H1 (cell line): ENCODE measurements at regions not wholly inside any gene's neighbourhood (a gene's known extent, or its start where the extent isn't known, plus 50 kb on each side); places are given as distances from the start of the nearest gene placed in this dataset.

Source experiments
- CTCF ChIA-PET: fragments of 300-600 bp; sonication (Branson Sonifier 250); formaldehyde crosslinking; loops from one replicate; lab custom pipeline; 2021; ENCODE audit not compliant: partially characterized antibody; lab: Charles Lee
- POLR2A ChIA-PET: fragments of 300-600 bp; sonication (Branson Sonifier 250); formaldehyde crosslinking; loops from one replicate; lab custom pipeline; 2021; ENCODE audit warnings: inconsistent platforms; ENCODE audit not compliant: partially characterized antibody; lab: Charles Lee
- DNase-seq, 2 experiments: peaks; one replicate each; pipeline versions ENCODE4 v3.0.0 to v3.0.0-alpha.2; 2010 to 2022; ENCODE audit warnings: low spot score in 2 of 2, low read depth in 1 of 2, mixed read lengths in 1 of 2
- FAIRE-seq: peaks from 2 replicates; lab custom pipeline; 2011; peaks lifted over from hg19 to GRCh38; lab: Jason Lieb, UNC
- H2AFZ ChIP-seq: 2 replicates; pipeline ENCODE4 v1.8.1; 2012; ENCODE audit warnings: low read length, inconsistent platforms
- H2AK5ac ChIP-seq: 2 replicates; pipeline ENCODE4 v1.6.1; 2013; ENCODE audit warnings: low read depth, low read length
- H2BK120ac ChIP-seq: replicated peaks from 2 replicates; pipeline ENCODE3; 2013; ENCODE audit warnings: low read depth, low read length, inconsistent platforms
- H2BK12ac ChIP-seq: 2 replicates; pipeline ENCODE4 v1.6.1; 2013; ENCODE audit warnings: low read depth, low read length
- H2BK15ac ChIP-seq: 2 replicates; pipeline ENCODE4 v1.6.1; 2013; ENCODE audit warnings: low read length
- H2BK20ac ChIP-seq: 2 replicates; pipeline ENCODE4 v1.6.1; 2013; ENCODE audit warnings: low read length
- H2BK5ac ChIP-seq: 2 replicates; pipeline ENCODE4 v1.6.1; 2013; ENCODE audit warnings: low read depth, low read length
- H3K14ac ChIP-seq: 2 replicates; pipeline ENCODE4 v1.6.1; 2013; ENCODE audit warnings: inconsistent platforms; ENCODE audit not compliant: insufficient read length
- H3K18ac ChIP-seq: 2 replicates; pipeline ENCODE4 v1.6.1; 2013; ENCODE audit warnings: low read length; ENCODE audit errors: extremely low read depth
- H3K23ac ChIP-seq: 2 replicates; pipeline ENCODE4 v1.6.1; 2013; ENCODE audit warnings: inconsistent platforms; ENCODE audit not compliant: insufficient read length
- H3K23me2 ChIP-seq: 2 replicates; pipeline ENCODE4 v1.6.1; 2013; ENCODE audit warnings: low read depth, low read length
- H3K27ac ChIP-seq: 2 replicates; pipeline ENCODE4 v1.6.1; 2011; ENCODE audit warnings: low read depth, low read length, inconsistent platforms
- H3K27me3 ChIP-seq, 4 experiments: replicated peaks in 1 of 4; 1 replicate in 1 of 4; 2 replicates in 3 of 4; pipeline versions ENCODE4 v1.6.1 to v1.8.1; 2011 to 2013; ENCODE audit warnings: low read length in 3 of 4, mild to moderate bottlenecking in 3 of 4, inconsistent platforms in 2 of 4, mixed read lengths in 2 of 4, moderate library complexity in 1 of 4; ENCODE audit not compliant: control insufficient read depth in 3 of 4, insufficient read depth in 3 of 4; ENCODE audit errors: extremely low read depth in 1 of 4
- H3K36me3 ChIP-seq, 4 experiments: 2 replicates each; pipeline versions ENCODE4 v1.6.1 to v1.8.1; 2011 to 2013; ENCODE audit warnings: mild to moderate bottlenecking in 4 of 4, low read length in 3 of 4, moderate library complexity in 2 of 4, control low read depth in 1 of 4, inconsistent platforms in 1 of 4; ENCODE audit not compliant: insufficient read depth in 4 of 4, control insufficient read depth in 2 of 4
- H3K4ac ChIP-seq: replicated peaks from 2 replicates; pipeline ENCODE3; 2013; ENCODE audit warnings: low read length, low read depth, mixed read lengths, inconsistent platforms; ENCODE audit not compliant: insufficient read length
- H3K4me1 ChIP-seq, 4 experiments: replicated peaks in 1 of 4; 1 replicate in 1 of 4; 2 replicates in 3 of 4; pipeline versions ENCODE4 v1.6.1 to v1.8.1; 2011 to 2013; ENCODE audit warnings: low read length in 3 of 4, inconsistent platforms in 2 of 4, mixed read lengths in 1 of 4; ENCODE audit not compliant: insufficient read depth in 4 of 4, control insufficient read depth in 3 of 4
- H3K4me2 ChIP-seq, 2 experiments: 2 replicates each; pipeline versions ENCODE4 v1.6.1 to v1.8.1; 2011 to 2013; ENCODE audit warnings: low read depth in 2 of 2, low read length in 2 of 2, control low read depth in 1 of 2, inconsistent platforms in 1 of 2, mild to moderate bottlenecking in 1 of 2; ENCODE audit not compliant: insufficient read depth in 1 of 2
- H3K4me3 ChIP-seq, 4 experiments: fragments of 200-600, 300-600 bp in 1 of 4; sonication (generic), shearing (Covaris generic), sonication (Bioruptor Twin) in 1 of 4; 2 replicates each; pipeline versions ENCODE4 v1.5.1 to v1.8.1; 2011 to 2016; ENCODE audit warnings: low read length in 4 of 4, low read depth in 3 of 4, control low read depth in 2 of 4, inconsistent platforms in 2 of 4, mild to moderate bottlenecking in 2 of 4, mixed read lengths in 1 of 4, moderate library complexity in 1 of 4; ENCODE audit not compliant: insufficient read depth in 2 of 4; ENCODE audit errors: extremely low read depth in 1 of 4
- H3K56ac ChIP-seq: replicated peaks from 2 replicates; pipeline ENCODE3; 2013; ENCODE audit warnings: low read depth, mild to moderate bottlenecking, mixed read lengths, low read length, inconsistent platforms; ENCODE audit not compliant: insufficient read length
- H3K79me1 ChIP-seq: 2 replicates; pipeline ENCODE4 v1.6.1; 2013; ENCODE audit warnings: low read depth, low read length, control low read depth
- H3K79me2 ChIP-seq, 2 experiments: 2 replicates each; pipeline versions ENCODE4 v1.6.1 to v1.8.1; 2012 to 2013; ENCODE audit warnings: low read length in 2 of 2, mild to moderate bottlenecking in 2 of 2, inconsistent platforms in 1 of 2; ENCODE audit not compliant: insufficient read depth in 2 of 2, control insufficient read depth in 1 of 2
- H3K9ac ChIP-seq, 4 experiments: replicated peaks in 1 of 4; 1 replicate in 1 of 4; 2 replicates in 3 of 4; pipeline versions ENCODE4 v1.6.1 to v1.8.1; 2011 to 2013; ENCODE audit warnings: low read depth in 3 of 4, low read length in 3 of 4, control low read depth in 2 of 4, mild to moderate bottlenecking in 2 of 4, moderate library complexity in 2 of 4, inconsistent platforms in 1 of 4; ENCODE audit errors: extremely low read depth in 1 of 4
- H3K9me3 ChIP-seq, 2 experiments: 2 replicates each; pipeline versions ENCODE4 v1.6.1 to v1.8.1; 2012 to 2013; ENCODE audit warnings: mild to moderate bottlenecking in 2 of 2, moderate library complexity in 2 of 2, control low read depth in 1 of 2, inconsistent platforms in 1 of 2, low read depth in 1 of 2, low read length in 1 of 2, mixed read lengths in 1 of 2; ENCODE audit not compliant: insufficient read depth in 2 of 2
- H4K20me1 ChIP-seq, 2 experiments: replicated peaks in 1 of 2; 2 replicates each; pipeline versions ENCODE3 to v1.8.1; 2011 to 2013; ENCODE audit warnings: inconsistent platforms in 2 of 2, low read length in 2 of 2, mild to moderate bottlenecking in 1 of 2; ENCODE audit not compliant: insufficient read depth in 2 of 2, control insufficient read depth in 1 of 2
- H4K5ac ChIP-seq: 2 replicates; pipeline ENCODE4 v1.6.1; 2013; ENCODE audit warnings: low read length, low read depth, mixed read lengths, inconsistent platforms; ENCODE audit not compliant: insufficient read length
- H4K8ac ChIP-seq: 2 replicates; pipeline ENCODE4 v1.8.0; 2013; ENCODE audit warnings: mild to moderate bottlenecking, moderate library complexity, low read length, inconsistent platforms; ENCODE audit not compliant: insufficient read depth; ENCODE audit errors: extremely low read depth
- H4K91ac ChIP-seq: replicated peaks from 2 replicates; pipeline ENCODE3; 2013; ENCODE audit warnings: low read length, mixed read lengths, inconsistent platforms; ENCODE audit not compliant: insufficient read length
- BACH1 ChIP-seq: IDR thresholded peaks from 2 replicates; pipeline ENCODE4 v1.6.1; 2012; ENCODE audit warnings: low read length, improper control_type of control experiment
- BRCA1 ChIP-seq: IDR thresholded peaks from 2 replicates; pipeline ENCODE4 v1.6.1; 2012; ENCODE audit warnings: low read depth, low read length, improper control_type of control experiment
- CBX5 ChIP-seq: fragments of 300-800, 300-1000 bp; sonication (generic); IDR thresholded peaks from 2 replicates; pipeline ENCODE4 v1.7.1; 2016; ENCODE audit warnings: antibody characterized with exemption, low read length, low read depth
- CHD2 ChIP-seq: IDR thresholded peaks from 2 replicates; pipeline ENCODE4 v1.6.1; 2012; ENCODE audit warnings: low read length, improper control_type of control experiment
- CREB1 ChIP-seq: IDR thresholded peaks from 2 replicates; pipeline ENCODE4 v1.6.1; 2012; ENCODE audit warnings: inconsistent platforms
- EZH2 ChIP-seq: fragments of 200-600 bp; sonication (generic); IDR thresholded peaks from 2 replicates; pipeline ENCODE4 v1.7.1; 2012; ENCODE audit warnings: low read depth, mild to moderate bottlenecking, moderate library complexity, low read length, inconsistent platforms; ENCODE audit not compliant: severe bottlenecking
- GABPA ChIP-seq: IDR thresholded peaks from 2 replicates; pipeline ENCODE4 v1.6.1; 2011; ENCODE audit warnings: mild to moderate bottlenecking, low read length, moderate library complexity, borderline replicate concordance; ENCODE audit not compliant: insufficient read depth
- GTF2F1 ChIP-seq: IDR thresholded peaks from 2 replicates; pipeline ENCODE4 v1.6.1; 2012; ENCODE audit warnings: low read depth, low read length, improper control_type of control experiment, borderline replicate concordance
- JUN ChIP-seq: IDR thresholded peaks from 2 replicates; pipeline ENCODE4 v1.6.1; 2011; ENCODE audit warnings: low read depth, mild to moderate bottlenecking, improper control_type of control experiment, low read length
- POU5F1 ChIP-seq: IDR thresholded peaks from 2 replicates; pipeline ENCODE4 v1.6.1; 2011; ENCODE audit warnings: low read depth, mild to moderate bottlenecking, low read length, moderate library complexity
- RNF2 ChIP-seq: fragments of 200-900, 300-1000 bp; sonication (generic); IDR thresholded peaks from 2 replicates; pipeline ENCODE4 v1.7.1; 2016; ENCODE audit warnings: borderline replicate concordance, low read depth, mild to moderate bottlenecking, antibody characterized with exemption, low read length; ENCODE audit not compliant: poor library complexity, severe bottlenecking; ENCODE audit errors: missing control alignments
- SRF ChIP-seq: IDR thresholded peaks from 2 replicates; pipeline ENCODE4 v1.6.1; 2011; ENCODE audit warnings: mild to moderate bottlenecking, low read depth, low read length, moderate library complexity
- TCF12 ChIP-seq: IDR thresholded peaks from 2 replicates; pipeline ENCODE4 v1.6.1; 2011; ENCODE audit warnings: low read depth, mild to moderate bottlenecking, low read length
- USF2 ChIP-seq: IDR thresholded peaks from 2 replicates; pipeline ENCODE4 v1.6.1; 2011; ENCODE audit warnings: low read length, improper control_type of control experiment
- ZNF274 ChIP-seq: IDR thresholded peaks from 2 replicates; pipeline ENCODE4 v1.7.0; 2012; ENCODE audit warnings: low read length, borderline replicate concordance; ENCODE audit errors: extremely low read depth
- WGBS, 2 experiments: shearing (Covaris generic) in 1 of 2; methylation state at CpG; one replicate each; pipeline versions ENCODE4 v1.1.6 to v1.1.7; 2013 to 2015; ENCODE audit warnings: low lambda C conversion rate in 2 of 2, mixed read lengths in 2 of 2, inconsistent platforms in 1 of 2, low coverage in 1 of 2, missing lambda C conversion rate in 1 of 2; ENCODE audit not compliant: insufficient replicate concordance in 2 of 2, insufficient coverage in 1 of 2, insufficient read length in 1 of 2; ENCODE audit errors: extremely low coverage in 1 of 2, missing lambda C conversion rate in 1 of 2; 5-methylcytosine and 5-hydroxymethylcytosine counted together

DNA sequence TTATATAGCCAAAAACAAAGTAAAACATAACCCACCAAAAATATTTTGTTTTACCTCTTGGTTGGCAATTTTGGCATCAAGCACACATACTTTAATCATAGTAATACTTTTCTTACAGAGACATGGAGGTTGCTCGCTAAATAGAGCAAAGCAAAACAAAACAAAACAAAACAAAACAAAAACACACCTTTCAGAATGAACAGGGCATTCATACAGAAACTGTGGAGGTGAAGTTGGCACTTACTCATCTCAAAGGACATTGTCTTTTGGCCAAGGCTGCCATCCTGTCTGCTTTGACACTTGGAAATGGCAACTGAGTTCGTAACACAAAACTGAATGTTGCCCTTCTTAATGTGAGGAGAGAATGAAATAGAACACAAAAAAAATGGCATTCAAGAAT, 773.1 kb downstream of the USP25 start:
- no peaks in the 10 kb centered on the region for H3K27me3 ChIP-seq
- no peak for DNase-seq
- H2AFZ ChIP-seq: no peak overlapping the region
- no peak overlapping the region for H4K5ac ChIP-seq
- H3K9me3 ChIP-seq: no peaks in the 10 kb centered on the region
- ChIA-PET POLR2A (no interaction called here), CTCF (no interaction called here)
- no peak overlapping the region for H4K91ac ChIP-seq
- no peak overlapping the region for H3K14ac ChIP-seq
- no peak overlapping the region for H3K4me3 ChIP-seq
- H2BK20ac ChIP-seq: no peak overlapping the region
- H2AK5ac ChIP-seq: no peak overlapping the region
- H3K79me1 ChIP-seq: no peaks in the 10 kb centered on the region
- H3K4me2 ChIP-seq: no peak overlapping the region
- no peaks in the 10 kb centered on the region for H3K36me3 ChIP-seq
- no peak overlapping the region for H2BK5ac ChIP-seq
- no peak overlapping the region for H3K4ac ChIP-seq
- no peaks in the 10 kb centered on the region for H4K20me1 ChIP-seq
- no peak overlapping the region for H2BK15ac ChIP-seq
- H3K79me2 ChIP-seq: no peaks in the 10 kb centered on the region
- H4K8ac ChIP-seq: no peak overlapping the region
- no peak overlapping the region for H3K9ac ChIP-seq
- H3K23ac ChIP-seq: no peak overlapping the region
- no peak overlapping the region for H2BK12ac ChIP-seq
- no peak overlapping the region for H3K56ac ChIP-seq
- no peak for FAIRE-seq
- H3K18ac ChIP-seq: no peak overlapping the region
- H2BK120ac ChIP-seq: no peak overlapping the region
- no peaks in the 10 kb centered on the region for H3K23me2 ChIP-seq
- no peaks in the 10 kb centered on the region for H3K4me1 ChIP-seq
- 94% methylated on average over 2 of the region's 2 CpGs; no CpG with 5 or more reads in 1 of the 2 experiments for WGBS, 2 experiments
- no peak overlapping the region for H3K27ac ChIP-seq
- TF ChIP-seq USF2 (no peak), CREB1 (no peak), ZNF274 (no peak), CHD2 (no peak), BACH1 (no peak), EZH2 (no peak), GTF2F1 (no peak), GABPA (no peak), JUN (no peak), RNF2 (no peak), SRF (no peak), CBX5 (no peak), BRCA1 (no peak), POU5F1 (no peak), TCF12 (no peak)
